ENCODE measurements at regions not wholly inside any gene's neighbourhood (a gene's known extent, or its start where the extent isn't known, plus 50 kb on each side); places are given as distances from the start of the nearest gene placed in this dataset.
A peak's percentile ranks its signal among the peaks of the same experiment; 100 is the strongest.
"Not testable (repeated sequence)": the region's sequence is repeated elsewhere in the genome, so short reads cannot be mapped to it uniquely, and the experiment has no call there.

- Histone ChIP-seq H3K4me1 (ENCODE audit: control insufficient read depth in 1 of 2, insufficient read depth in 2 of 2, low read length in 2 of 2) (no peaks in the 10 kb centered on the region), H3K4me3 (ENCODE audit: low read depth in 1 of 2, low read length in 2 of 2) (no peak overlapping the region), H3K27ac (ENCODE audit: low read length) (no peak overlapping the region), H3K36me3 (ENCODE audit: control insufficient read depth in 1 of 2, insufficient read depth in 2 of 2, low read length in 2 of 2) (no peaks in the 10 kb centered on the region), H3K27me3 (ENCODE audit: low read depth, low read length) (no peaks in the 10 kb centered on the region), H3K9me3 (ENCODE audit: control insufficient read depth in 1 of 2, low read length in 2 of 2) (no peaks in the 10 kb centered on the region)
These were observed 197.8 kb upstream of the AGTR2 start for GRCh38 chrX:115972717-115973116.

GRCh38 chrX:115978068-115978467 lies 192.5 kb upstream of the AGTR2 start:
- Histone ChIP-seq H3K27me3 (ENCODE audit: low read depth, low read length) (no peaks in the 10 kb centered on the region), H3K4me3 (ENCODE audit: low read depth in 1 of 2, low read length in 2 of 2) (no peak overlapping the region), H3K4me1 (ENCODE audit: control insufficient read depth in 1 of 2, insufficient read depth in 2 of 2, low read length in 2 of 2) (no peaks in the 10 kb centered on the region), H3K27ac (ENCODE audit: low read length) (no peak overlapping the region), H3K36me3 (ENCODE audit: control insufficient read depth in 1 of 2, insufficient read depth in 2 of 2, low read length in 2 of 2) (no peaks in the 10 kb centered on the region), H3K9me3 (ENCODE audit: control insufficient read depth in 1 of 2, low read length in 2 of 2) (no peaks in the 10 kb centered on the region)

GRCh38 chrX:115983148-115983547 lies 187.4 kb upstream of the AGTR2 start:
- not testable (repeated sequence) for H3K36me3 ChIP-seq (ENCODE audit: control insufficient read depth in 1 of 2, insufficient read depth in 2 of 2, low read length in 2 of 2); H3K27ac ChIP-seq (ENCODE audit: low read length); H3K4me3 ChIP-seq (ENCODE audit: low read depth in 1 of 2, low read length in 2 of 2); H3K4me1 ChIP-seq (ENCODE audit: control insufficient read depth in 1 of 2, insufficient read depth in 2 of 2, low read length in 2 of 2); H3K9me3 ChIP-seq (ENCODE audit: control insufficient read depth in 1 of 2, low read length in 2 of 2); H3K27me3 ChIP-seq (ENCODE audit: low read depth, low read length)

GRCh38 chrX:115987464-115987863 lies 183.1 kb upstream of the AGTR2 start:
- not testable (repeated sequence) for H3K4me3 ChIP-seq (ENCODE audit: low read depth in 1 of 2, low read length in 2 of 2); H3K27me3 ChIP-seq (ENCODE audit: low read depth, low read length); H3K4me1 ChIP-seq (ENCODE audit: control insufficient read depth in 1 of 2, insufficient read depth in 2 of 2, low read length in 2 of 2); H3K36me3 ChIP-seq (ENCODE audit: control insufficient read depth in 1 of 2, insufficient read depth in 2 of 2, low read length in 2 of 2); H3K9me3 ChIP-seq (ENCODE audit: control insufficient read depth in 1 of 2, low read length in 2 of 2); H3K27ac ChIP-seq (ENCODE audit: low read length)

GRCh38 chrX:115988825-115989224 lies 181.7 kb upstream of the AGTR2 start:
- no peaks in the 10 kb centered on the region for H3K36me3 ChIP-seq (ENCODE audit: control insufficient read depth in 1 of 2, insufficient read depth in 2 of 2, low read length in 2 of 2)
- no peaks in the 10 kb centered on the region for H3K27me3 ChIP-seq (ENCODE audit: low read depth, low read length)
- no peak overlapping the region for H3K27ac ChIP-seq (ENCODE audit: low read length)
- H3K9me3 ChIP-seq (ENCODE audit: control insufficient read depth in 1 of 2, low read length in 2 of 2) = no peaks in the 10 kb centered on the region
- no peak overlapping the region for H3K4me3 ChIP-seq (ENCODE audit: low read depth in 1 of 2, low read length in 2 of 2)
- no peaks in the 10 kb centered on the region for H3K4me1 ChIP-seq (ENCODE audit: control insufficient read depth in 1 of 2, insufficient read depth in 2 of 2, low read length in 2 of 2)

DNA sequence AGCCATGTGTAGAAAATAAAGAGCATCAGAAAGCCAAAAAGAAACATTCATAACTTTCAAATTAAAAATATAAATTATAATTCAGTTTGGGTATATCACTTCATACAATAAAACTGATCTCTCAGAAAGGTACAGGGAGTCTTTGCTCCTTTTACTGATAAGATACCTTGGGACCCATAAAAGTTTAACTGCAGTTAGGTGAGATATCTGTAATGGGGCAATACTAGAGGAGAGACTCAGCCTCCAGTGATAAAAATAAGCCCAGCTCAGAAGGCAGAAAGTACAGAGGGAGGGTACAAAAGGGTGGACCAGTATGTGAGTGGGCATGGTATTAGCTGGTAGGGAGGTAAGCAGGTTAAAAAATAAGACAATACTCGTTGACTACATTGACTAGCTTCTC lies 180.9 kb upstream of the AGTR2 start:
- H3K27me3 ChIP-seq (ENCODE audit: low read depth, low read length) = no peaks in the 10 kb centered on the region
- H3K9me3 ChIP-seq (ENCODE audit: control insufficient read depth in 1 of 2, low read length in 2 of 2) = no peaks in the 10 kb centered on the region
- no peaks in the 10 kb centered on the region for H3K36me3 ChIP-seq (ENCODE audit: control insufficient read depth in 1 of 2, insufficient read depth in 2 of 2, low read length in 2 of 2)
- no peaks in the 10 kb centered on the region for H3K4me1 ChIP-seq (ENCODE audit: control insufficient read depth in 1 of 2, insufficient read depth in 2 of 2, low read length in 2 of 2)
- no peak overlapping the region for H3K4me3 ChIP-seq (ENCODE audit: low read depth in 1 of 2, low read length in 2 of 2)
- H3K27ac ChIP-seq (ENCODE audit: low read length) = no peak overlapping the region

- no peak overlapping the region for H3K4me3 ChIP-seq (ENCODE audit: low read depth in 1 of 2, low read length in 2 of 2)
- no peaks in the 10 kb centered on the region for H3K27me3 ChIP-seq (ENCODE audit: low read depth, low read length)
- H3K36me3 ChIP-seq (ENCODE audit: control insufficient read depth in 1 of 2, insufficient read depth in 2 of 2, low read length in 2 of 2) = no peaks in the 10 kb centered on the region
- no peaks in the 10 kb centered on the region for H3K4me1 ChIP-seq (ENCODE audit: control insufficient read depth in 1 of 2, insufficient read depth in 2 of 2, low read length in 2 of 2)
- no peak overlapping the region for H3K27ac ChIP-seq (ENCODE audit: low read length)
- H3K9me3 ChIP-seq (ENCODE audit: control insufficient read depth in 1 of 2, low read length in 2 of 2) = no peaks in the 10 kb centered on the region
These were observed 161.2 kb upstream of the AGTR2 start for GRCh38 chrX:116009346-116009745.

DNA sequence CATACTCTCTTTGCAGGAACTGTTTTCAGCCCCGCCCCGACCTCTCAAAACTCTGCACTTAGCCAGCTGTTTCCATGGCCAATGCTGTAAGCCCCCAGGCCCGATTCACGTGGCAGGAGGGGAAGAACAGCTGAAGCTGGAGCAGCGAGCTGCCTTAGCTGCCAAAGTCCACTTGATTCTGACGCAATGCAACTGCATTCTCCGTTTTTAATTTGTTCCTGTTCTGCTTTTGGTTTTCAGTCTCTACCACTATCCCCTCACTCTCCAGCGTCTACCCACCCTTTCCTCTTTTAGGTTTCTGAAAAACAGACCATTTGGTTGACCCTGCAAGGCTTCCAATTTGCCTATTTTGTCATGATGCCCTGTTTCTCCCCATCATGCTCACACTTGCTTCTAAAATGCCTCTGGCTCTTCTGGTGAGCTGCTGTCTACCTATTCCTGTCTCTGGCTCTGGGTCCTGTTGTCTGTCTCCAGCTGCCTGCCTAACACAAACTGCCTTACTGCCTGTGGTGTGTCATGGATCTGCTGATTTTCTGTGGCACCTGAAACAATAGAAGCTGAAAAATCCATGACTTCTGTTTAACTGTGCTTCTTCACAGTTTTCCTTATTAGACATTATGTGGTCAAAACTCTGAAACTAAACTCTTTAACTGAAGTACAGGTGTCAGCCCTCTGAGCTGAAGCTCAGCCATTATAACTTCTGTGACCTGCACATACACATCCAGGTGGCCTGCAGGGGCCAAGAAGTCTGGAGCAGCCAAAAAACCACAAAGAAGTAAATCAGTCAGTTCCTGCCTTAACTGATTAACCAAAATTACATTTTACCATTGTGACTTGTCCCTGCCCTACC lies 160.5 kb upstream of the AGTR2 start:
- no peaks in the 10 kb centered on the region for H3K4me1 ChIP-seq (ENCODE audit: control insufficient read depth in 1 of 2, insufficient read depth in 2 of 2, low read length in 2 of 2)
- H3K27me3 ChIP-seq (ENCODE audit: low read depth, low read length) = no peaks in the 10 kb centered on the region
- H3K36me3 ChIP-seq (ENCODE audit: control insufficient read depth in 1 of 2, insufficient read depth in 2 of 2, low read length in 2 of 2) = no peaks in the 10 kb centered on the region
- H3K9me3 ChIP-seq (ENCODE audit: control insufficient read depth in 1 of 2, low read length in 2 of 2) = no peaks in the 10 kb centered on the region
- peak overlapping the region in 1 of 2 donors; percentile 26 for H3K4me3 ChIP-seq (ENCODE audit: low read depth in 1 of 2, low read length in 2 of 2)
- no peak overlapping the region for H3K27ac ChIP-seq (ENCODE audit: low read length)

DNA sequence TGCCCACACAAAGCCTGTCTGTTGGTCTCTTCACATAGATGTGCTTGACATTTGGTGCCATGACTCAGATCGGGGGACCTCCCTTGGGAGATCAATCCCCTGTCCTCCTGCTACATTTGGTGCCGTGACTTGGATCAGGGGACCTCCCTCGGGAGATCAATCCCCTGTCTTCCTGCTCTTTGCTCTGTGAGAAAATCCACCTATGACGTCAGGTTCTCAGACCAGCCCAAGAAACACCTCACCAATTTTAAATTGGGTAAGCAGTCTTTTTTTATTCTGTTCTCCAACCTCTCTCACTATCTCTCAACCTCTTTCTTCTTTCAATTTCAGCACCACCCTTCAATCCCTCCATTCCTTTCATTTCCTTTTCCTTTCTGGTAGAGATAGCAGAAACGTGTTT lies 159.6 kb upstream of the AGTR2 start:
- Histone ChIP-seq H3K9me3 (ENCODE audit: control insufficient read depth in 1 of 2, low read length in 2 of 2) (no peaks in the 10 kb centered on the region), H3K27ac (ENCODE audit: low read length) (no peak overlapping the region), H3K4me1 (ENCODE audit: control insufficient read depth in 1 of 2, insufficient read depth in 2 of 2, low read length in 2 of 2) (no peaks in the 10 kb centered on the region), H3K27me3 (ENCODE audit: low read depth, low read length) (no peaks in the 10 kb centered on the region), H3K36me3 (ENCODE audit: control insufficient read depth in 1 of 2, insufficient read depth in 2 of 2, low read length in 2 of 2) (no peaks in the 10 kb centered on the region), H3K4me3 (ENCODE audit: low read depth in 1 of 2, low read length in 2 of 2) (no peak overlapping the region)

- Histone ChIP-seq H3K27ac (ENCODE audit: low read length) (no peak overlapping the region), H3K36me3 (ENCODE audit: control insufficient read depth in 1 of 2, insufficient read depth in 2 of 2, low read length in 2 of 2) (no peaks in the 10 kb centered on the region), H3K9me3 (ENCODE audit: control insufficient read depth in 1 of 2, low read length in 2 of 2) (peaks cover 0 to 4% of the 10 kb centered on the region in 2 donors), H3K4me1 (ENCODE audit: control insufficient read depth in 1 of 2, insufficient read depth in 2 of 2, low read length in 2 of 2) (no peaks in the 10 kb centered on the region), H3K27me3 (ENCODE audit: low read depth, low read length) (no peaks in the 10 kb centered on the region), H3K4me3 (ENCODE audit: low read depth in 1 of 2, low read length in 2 of 2) (no peak overlapping the region)
These were observed 139.2 kb upstream of the AGTR2 start for GRCh38 chrX:116031331-116031730.
